ENCODE measurements at regions not wholly inside any gene's neighbourhood (a gene's known extent, or its start where the extent isn't known, plus 50 kb on each side); places are given as distances from the start of the nearest gene placed in this dataset.

DNA sequence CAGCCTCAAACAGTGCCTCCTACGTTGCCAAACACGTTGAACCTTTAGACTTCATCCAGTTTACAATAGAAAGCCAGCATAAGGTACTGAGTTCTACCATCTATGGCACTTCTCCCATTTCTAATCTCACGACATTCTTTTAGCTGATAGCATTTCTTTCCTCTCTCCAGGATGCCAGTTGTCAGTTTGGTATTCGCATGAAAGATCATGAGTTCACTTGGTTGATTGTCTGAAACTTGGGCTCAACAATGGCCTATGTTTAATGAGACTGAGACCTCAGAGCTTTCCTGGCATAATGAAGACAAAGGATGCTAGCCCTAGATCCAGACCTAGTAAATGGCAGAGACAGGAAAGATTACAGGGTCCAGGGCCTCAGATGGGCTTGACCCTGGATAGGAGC is 69.2 kb upstream of the SPRY1 start:
- Histone ChIP-seq H3K36me3 (no peaks in the 10 kb centered on the region), H3K4me1 (peaks cover 0 to 6% (median 0%) of the 10 kb centered on the region in 12 donors), H3K9me3 (peaks cover 0 to 36% (median 13%) of the 10 kb centered on the region in 12 donors), H3K4me3 (no peak overlapping the region), H3K27me3 (no peaks in the 10 kb centered on the region), H3K27ac (no peak overlapping the region)
- ATAC-seq (no peak), DNase-seq (no peak)
- 65 to 77% (median 66%) methylated on average over 4 of the region's 4 CpGs for WGBS, 4 donors
- TF ChIP-seq CTCF (IDR thresholded peaks at IDR 0.05): no peak
- TF ChIP-seq POLR2A (IDR thresholded peaks at IDR 0.05): no peak
- intact Hi-C loops (cut with DNase I): no loop called here

- WGBS, 4 donors: 53 to 88% (median 55%) methylated on average over 3 of the region's 3 CpGs
- no peak for ATAC-seq
- TF ChIP-seq CTCF (IDR thresholded peaks at IDR 0.05) (no peak), POLR2A (IDR thresholded peaks at IDR 0.05) (no peak)
Measured at GRCh38 chr4:123327846-123328429, 68.7 kb upstream of the SPRY1 start.

GRCh38 chr4:123338715-123339114 is 57.9 kb upstream of the SPRY1 start:
- H3K4me1 ChIP-seq: peaks cover 0 to 34% (median 12%) of the 10 kb centered on the region in 12 donors
- H3K36me3 ChIP-seq: no peaks in the 10 kb centered on the region
- H3K9me3 ChIP-seq: peaks cover 0 to 17% (median 0%) of the 10 kb centered on the region in 12 donors
- no peaks in the 10 kb centered on the region for H3K27me3 ChIP-seq
- peak overlapping the region in 1 of 12 donors; percentile 10 for H3K4me3 ChIP-seq
- 63 to 71% (median 68%) methylated on average over 7 of the region's 7 CpGs for WGBS, 4 donors
- TF ChIP-seq POLR2A (IDR thresholded peaks at IDR 0.05) (no peak), CTCF (IDR thresholded peaks at IDR 0.05) (no peak)
- DNase-seq (no peak), ATAC-seq (peak in 3 of 4 donors; percentile 24 to 55 (median 32))
- peak overlapping the region; percentile 50 to 83 (median 77) for H3K27ac ChIP-seq
- intact Hi-C loops (cut with DNase I): no loop called here

More at GRCh38 chr4:123327846-123328429, 68.7 kb upstream of the SPRY1 start:
- Histone ChIP-seq H3K27me3 (no peaks in the 10 kb centered on the region), H3K4me1 (peaks cover 0 to 6% (median 0%) of the 10 kb centered on the region in 12 donors), H3K9me3 (peaks cover 0 to 33% (median 10%) of the 10 kb centered on the region in 12 donors), H3K27ac (no peak overlapping the region), H3K36me3 (no peaks in the 10 kb centered on the region), H3K4me3 (no peak overlapping the region)
- intact Hi-C loops (cut with DNase I): no loop called here
- DNase-seq: no peak

- no peaks in the 10 kb centered on the region for H3K36me3 ChIP-seq
- DNase-seq: peak in 1 of 5 donors; percentile 49
- H3K4me3 ChIP-seq: no peak overlapping the region
- TF ChIP-seq POLR2A (IDR thresholded peaks at IDR 0.05): no peak
- no peak for TF ChIP-seq CTCF (IDR thresholded peaks at IDR 0.05)
- H3K27me3 ChIP-seq: no peaks in the 10 kb centered on the region
- peak in 1 of 4 donors; percentile 6 for ATAC-seq
- H3K9me3 ChIP-seq: peaks cover 0 to 8% (median 0%) of the 10 kb centered on the region in 12 donors
- intact Hi-C loops (cut with DNase I): loop anchor here in 4 of 10 donors (5.0 to 10.0 kb wide), 5 partner anchors 58 to 95 kb away; partner anchors contain the start of gene SPRY1 (in 1 of the 4)
- peak overlapping the region; percentile 50 to 83 (median 77) for H3K27ac ChIP-seq
- peaks cover 0 to 39% (median 12%) of the 10 kb centered on the region in 12 donors for H3K4me1 ChIP-seq
- 78 to 91% (median 83%) methylated on average over 5 of the region's 5 CpGs for WGBS, 4 donors
Measured at GRCh38 chr4:123339507-123340380, 56.9 kb upstream of the SPRY1 start.

Data from heart left ventricle (tissue), 16 donors.